Nucleus accumbens (tissue), 56 donors: ENCODE measurements at regions not wholly inside any gene's neighbourhood (a gene's known extent, or its start where the extent isn't known, plus 50 kb on each side); places are given as distances from the start of the nearest gene placed in this dataset.

ENCODE experiments used
- DNase-seq, 56 donors: peaks; one replicate each; lab custom pipeline; 2025; lab: John Stamatoyannopoulos, UW

GRCh38 chr14:31990926-31991572 is 86.1 kb upstream of the ARHGAP5 start:
- DNase-seq: peak in 1 of 56 donors; percentile 21

DNA sequence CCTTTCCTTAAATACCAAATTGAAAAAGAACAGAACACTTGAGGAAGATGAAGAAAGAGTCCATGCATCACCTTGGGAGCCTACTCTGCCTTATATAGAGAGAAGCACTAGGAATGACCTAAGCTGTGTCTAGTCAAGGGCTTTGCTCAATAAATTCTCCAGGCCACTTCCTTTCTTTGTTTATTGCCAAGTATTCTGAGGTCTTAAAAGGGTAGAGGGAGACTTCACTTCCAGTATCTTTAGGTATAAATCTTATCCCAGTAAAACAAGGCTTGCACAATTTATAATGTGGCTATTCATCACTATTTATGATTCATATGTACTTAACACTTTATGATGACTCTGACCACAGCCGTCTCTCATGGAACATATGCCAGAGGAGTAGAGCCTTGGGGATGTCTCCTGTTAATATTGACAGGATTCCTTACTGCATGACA is 85.1 kb upstream of the ARHGAP5 start:
- DNase-seq: no peak

- no peak for DNase-seq
These were observed 83.6 kb upstream of the ARHGAP5 start for GRCh38 chr14:31993521-31993951.

DNA sequence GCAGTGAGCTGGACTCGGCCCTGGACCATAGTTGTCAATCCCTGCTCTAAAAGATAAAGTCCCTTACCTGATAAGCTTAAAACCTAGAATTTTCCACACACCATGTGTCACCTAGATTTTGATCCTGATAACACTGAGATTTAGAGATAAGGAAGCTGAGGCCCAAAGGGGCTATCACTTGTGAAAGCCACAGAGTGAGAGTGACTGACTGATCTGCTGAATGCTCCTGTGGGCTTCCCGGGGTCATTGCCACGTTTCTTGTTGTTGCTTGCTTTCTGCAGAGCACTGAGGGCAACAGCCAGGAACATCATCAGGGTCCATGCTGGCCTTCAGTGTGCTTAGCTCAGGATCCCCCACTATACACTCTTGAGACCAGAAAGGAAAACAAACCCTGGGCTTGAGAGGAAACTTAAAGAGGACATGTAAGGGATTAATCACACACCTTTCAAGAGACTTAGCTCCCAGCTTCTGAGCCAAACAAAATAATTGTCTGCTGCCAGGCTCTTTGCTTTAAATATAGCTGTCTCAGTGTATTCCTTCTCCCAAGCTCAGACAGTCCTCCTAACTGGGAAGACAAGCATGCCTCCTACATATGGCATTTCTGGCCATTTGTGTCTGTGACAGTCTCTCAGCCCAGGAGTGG is 82.6 kb upstream of the ARHGAP5 start:
- no peak for DNase-seq

DNA sequence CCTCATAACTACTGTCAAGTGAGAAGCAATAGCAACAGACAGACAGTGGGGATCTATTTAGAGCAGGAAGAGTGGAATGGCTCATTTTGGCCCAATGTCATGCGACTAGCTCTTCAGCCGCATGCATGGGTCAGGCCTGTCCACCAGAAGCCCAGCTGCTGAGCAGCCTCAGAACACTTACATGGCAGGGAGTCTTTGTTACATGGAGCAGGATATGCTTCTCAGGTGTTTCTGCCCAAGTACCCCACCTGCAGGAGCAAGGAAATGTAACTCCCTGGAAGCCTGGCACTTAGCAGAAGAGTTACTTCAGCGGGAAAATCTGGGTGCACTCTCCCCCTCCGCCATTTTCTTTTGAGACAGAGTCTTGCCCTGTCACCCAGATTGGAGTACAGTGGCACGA is 73.5 kb upstream of the ARHGAP5 start:
- no peak for DNase-seq

- no peak for DNase-seq
These were observed 72.8 kb upstream of the ARHGAP5 start for GRCh38 chr14:32004300-32004699.

GRCh38 chr14:32005628-32006027 is 71.5 kb upstream of the ARHGAP5 start:
- no peak for DNase-seq

GRCh38 chr14:32006263-32007110 is 70.6 kb upstream of the ARHGAP5 start:
- DNase-seq: no peak

GRCh38 chr14:32007755-32008362 is 69.2 kb upstream of the ARHGAP5 start:
- no peak for DNase-seq

DNA sequence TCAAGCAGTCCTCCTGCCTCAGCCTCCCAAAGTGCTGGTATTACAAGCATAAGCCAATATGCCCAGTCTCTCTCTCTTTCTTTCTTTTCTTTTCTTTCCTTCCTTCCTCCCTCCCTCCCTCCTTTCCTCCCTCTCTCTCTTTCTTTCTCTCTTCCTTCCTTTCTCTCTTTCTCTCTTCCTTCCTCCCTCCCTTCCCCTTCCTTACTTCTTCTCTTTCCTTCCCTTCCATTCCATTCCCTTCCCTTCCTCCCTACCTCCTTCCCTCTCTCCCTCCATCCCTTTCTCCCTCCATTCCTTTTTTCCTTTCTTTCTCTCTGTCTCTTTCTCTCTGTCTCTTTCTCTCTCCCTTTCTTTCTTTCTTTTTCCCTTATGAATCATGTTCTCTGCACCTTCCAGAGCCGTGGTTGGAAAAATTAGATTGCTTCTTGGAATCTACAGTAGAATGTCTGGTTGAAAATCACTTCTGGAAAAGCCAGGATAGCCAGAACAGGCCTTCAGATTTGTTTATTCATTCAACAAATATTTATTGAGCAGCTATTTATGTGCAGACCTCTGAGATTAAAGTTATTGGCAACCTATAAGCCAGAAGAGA is 68.4 kb upstream of the ARHGAP5 start:
- no peak for DNase-seq

DNA sequence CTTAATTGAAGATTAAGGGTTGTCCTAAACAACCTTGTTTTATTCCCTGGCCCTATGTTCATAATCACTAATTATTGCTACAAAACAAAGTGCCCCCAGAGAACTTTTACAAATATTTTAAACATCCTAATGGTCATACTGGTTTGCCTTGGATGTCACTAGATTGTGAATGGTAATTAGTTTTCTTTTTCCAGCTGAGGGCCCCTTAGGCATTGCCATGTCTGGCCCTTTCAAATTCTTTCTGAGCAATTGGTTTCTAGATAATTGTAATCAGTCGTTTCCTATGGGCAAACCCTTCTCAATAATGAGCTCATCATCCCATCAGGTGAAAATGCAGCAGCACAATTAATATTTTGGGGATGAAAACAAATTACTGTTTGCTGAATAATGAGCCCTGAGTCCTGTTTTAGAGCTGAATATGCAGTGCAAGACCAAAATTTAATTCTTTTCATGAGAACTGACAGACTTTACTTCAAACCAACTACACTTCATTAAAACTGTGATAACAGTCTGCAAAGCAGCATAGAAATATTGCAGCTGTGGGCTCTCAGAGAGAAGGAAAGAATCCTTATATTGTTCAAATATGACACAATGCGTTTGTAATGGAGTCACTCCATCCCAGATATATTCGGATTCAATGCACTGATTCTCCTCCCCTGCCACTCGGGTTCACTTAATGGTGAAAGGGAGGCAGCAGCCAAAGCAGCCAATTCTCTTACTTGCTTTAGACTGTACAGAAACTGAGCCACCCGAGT is 67.7 kb upstream of the ARHGAP5 start:
- peak in 2 of 56 donors; percentile 3 to 8 for DNase-seq

DNA sequence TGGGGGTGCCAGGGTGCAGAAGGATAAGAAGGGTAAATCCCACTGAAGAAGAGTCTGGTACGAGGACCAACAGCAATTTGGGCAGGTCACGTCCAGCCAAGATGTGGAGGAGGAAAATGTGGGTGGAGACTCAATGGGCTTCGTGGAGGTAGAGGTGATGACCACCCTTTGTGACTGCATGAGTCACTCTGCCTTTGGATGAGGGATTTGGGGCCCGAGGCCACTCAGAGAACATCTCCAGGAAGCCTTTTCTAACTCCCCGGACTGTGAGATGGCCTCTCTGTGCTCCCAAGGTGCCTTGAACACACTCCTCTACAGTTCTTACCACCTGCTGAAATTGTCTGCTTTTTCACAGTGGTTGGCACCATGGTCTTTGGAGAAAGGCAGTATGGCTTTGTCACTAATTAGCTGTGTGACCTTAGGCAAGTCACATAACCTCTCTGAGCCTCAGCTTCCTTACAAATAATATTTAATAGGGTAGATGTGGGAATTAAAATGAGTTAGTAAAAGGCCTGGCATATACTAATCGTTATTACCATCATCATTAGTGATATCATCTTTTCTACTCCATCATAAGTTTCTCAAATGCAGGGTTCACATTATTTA is 67.0 kb upstream of the ARHGAP5 start:
- DNase-seq: no peak

DNA sequence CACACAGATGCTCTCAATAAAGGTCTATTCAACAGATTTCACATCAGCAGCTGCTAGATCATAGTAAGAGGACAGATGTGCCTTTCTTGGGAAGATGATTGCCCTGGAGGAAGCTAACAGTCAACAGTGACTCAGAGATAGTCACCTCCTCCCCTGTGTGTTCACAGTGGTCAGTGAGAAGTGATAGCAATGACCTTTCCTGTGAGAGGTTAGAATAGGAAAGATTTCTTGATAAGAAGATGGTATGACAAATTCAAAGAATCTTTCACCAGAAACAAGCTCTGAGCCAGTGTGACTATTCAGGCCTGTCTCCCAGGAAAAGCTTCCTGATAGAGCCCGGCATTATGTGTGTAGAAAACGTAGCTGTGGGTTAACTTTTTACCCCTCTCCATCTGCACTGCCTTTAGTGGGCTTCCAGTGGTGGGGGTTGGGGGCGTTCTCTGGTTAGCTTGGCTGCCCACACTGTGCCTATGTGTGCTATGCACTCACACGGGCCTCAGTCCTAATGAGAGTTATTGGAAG is 66.4 kb upstream of the ARHGAP5 start:
- no peak for DNase-seq

GRCh38 chr14:32011225-32011624 is 65.9 kb upstream of the ARHGAP5 start:
- no peak for DNase-seq

- DNase-seq: no peak
These were observed 65.0 kb upstream of the ARHGAP5 start for GRCh38 chr14:32012062-32012461.

DNA sequence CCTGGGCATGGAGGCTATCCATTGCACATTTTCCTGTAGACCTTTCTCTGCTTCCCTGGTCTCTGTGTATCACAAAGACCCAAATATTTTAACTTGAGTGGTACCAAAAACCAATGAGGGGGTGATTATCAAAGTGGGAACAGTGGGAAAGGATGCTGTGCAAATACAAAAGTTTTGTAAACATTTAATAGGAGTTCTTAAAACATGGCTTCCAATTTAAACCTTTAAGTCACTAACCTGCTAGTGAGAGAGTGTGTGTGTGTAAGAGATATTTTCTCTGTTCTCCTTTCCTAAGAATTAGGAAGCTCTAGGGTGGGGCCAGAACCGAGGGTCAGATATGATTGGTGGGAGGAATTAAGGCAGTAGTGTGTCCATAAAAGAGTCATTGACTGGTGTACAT is 64.5 kb upstream of the ARHGAP5 start:
- DNase-seq: no peak

- DNase-seq: no peak
These were observed 64.0 kb upstream of the ARHGAP5 start for GRCh38 chr14:32013083-32013482.

DNA sequence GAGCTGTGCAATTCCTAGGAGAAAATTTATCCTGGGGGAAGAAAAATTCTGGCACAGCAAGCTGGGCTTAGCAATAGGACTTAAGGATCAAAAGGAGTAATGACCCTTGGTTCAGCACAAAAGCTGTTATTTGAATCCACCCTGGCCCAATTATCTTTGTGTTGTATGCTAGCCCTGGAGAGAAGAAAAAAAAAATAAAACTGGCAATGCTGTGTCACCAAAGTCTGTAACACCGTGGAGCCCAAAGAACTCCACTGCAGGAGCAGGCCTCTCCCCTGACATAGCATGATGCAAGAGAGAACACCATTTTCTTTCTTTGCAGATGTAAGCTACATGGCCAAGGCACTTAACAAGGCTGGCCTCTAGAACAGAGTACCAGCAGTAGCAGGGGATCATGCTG is 63.0 kb upstream of the ARHGAP5 start:
- DNase-seq: no peak

GRCh38 chr14:32014498-32014897 is 62.6 kb upstream of the ARHGAP5 start:
- DNase-seq: no peak
